Smooth muscle cell (in vitro differentiated cells): ENCODE measurements at regions not wholly inside any gene's neighbourhood (a gene's known extent, or its start where the extent isn't known, plus 50 kb on each side); places are given as distances from the start of the nearest gene placed in this dataset.

Source experiments
- DNase-seq: peaks from one replicate; lab custom pipeline; 2025; ENCODE audit not compliant: unreplicated experiment; lab: John Stamatoyannopoulos, UW
- H2AFZ ChIP-seq: fragments of 200-600 bp; sonication (generic); 2 replicates; pipeline ENCODE4 v1.6.0; 2016; ENCODE audit warnings: antibody characterized with exemption, low read depth, mild to moderate bottlenecking
- H3F3A ChIP-seq: fragments of 200-600 bp; sonication (generic); 2 replicates; pipeline ENCODE4 v1.6.0; 2017; ENCODE audit warnings: antibody characterized with exemption, low read depth
- H3K27ac ChIP-seq: fragments of 200-600 bp; sonication (generic); 2 replicates; pipeline ENCODE4 v1.5.1; 2016; ENCODE audit warnings: low read depth, mild to moderate bottlenecking
- H3K27me3 ChIP-seq: fragments of 200-600 bp; sonication (generic); 2 replicates; pipeline ENCODE4 v1.6.1; 2016; ENCODE audit warnings: low read depth, mild to moderate bottlenecking
- H3K36me3 ChIP-seq: fragments of 200-600 bp; sonication (generic); 2 replicates; pipeline ENCODE4 v1.5.1; 2016; ENCODE audit warnings: low read depth
- H3K4me1 ChIP-seq: fragments of 200-600 bp; sonication (generic); 2 replicates; pipeline ENCODE4 v1.5.1; 2016; ENCODE audit warnings: low read depth
- H3K4me2 ChIP-seq: fragments of 200-600 bp; sonication (generic); 2 replicates; pipeline ENCODE4 v1.6.0; 2016; ENCODE audit warnings: mild to moderate bottlenecking
- H3K4me3 ChIP-seq: fragments of 200-600 bp; sonication (generic); 2 replicates; pipeline ENCODE4 v1.5.1; 2016; ENCODE audit warnings: mild to moderate bottlenecking
- H3K79me2 ChIP-seq: fragments of 200-600 bp; sonication (generic); 2 replicates; pipeline ENCODE4 v1.6.0; 2016; ENCODE audit warnings: low read depth, mild to moderate bottlenecking
- H3K9ac ChIP-seq: fragments of 200-600 bp; sonication (generic); 2 replicates; pipeline ENCODE4 v1.6.0; 2016; ENCODE audit warnings: low read depth
- H3K9me3 ChIP-seq: fragments of 200-600 bp; sonication (generic); replicated peaks from 2 replicates; pipeline ENCODE4 v1.5.1; 2016; ENCODE audit warnings: low read depth
- H4K20me1 ChIP-seq: fragments of 200-600 bp; sonication (generic); 2 replicates; pipeline ENCODE4 v1.6.0; 2016; ENCODE audit warnings: low read depth
- WGBS: methylation state at CpG from one replicate; pipeline ENCODE4 v1.1.7; 2016; ENCODE audit warnings: low lambda C conversion rate; 5-methylcytosine and 5-hydroxymethylcytosine counted together
- TF ChIP-seq, protein P1 (sequence below): fragments of 200-600 bp; sonication (generic); IDR thresholded peaks from 2 replicates; pipeline ENCODE4 v1.5.1; 2017; ENCODE audit warnings: borderline replicate concordance, mild to moderate bottlenecking, antibody characterized with exemption; ENCODE audit not compliant: insufficient read depth, poor library complexity, severe bottlenecking

DNA sequence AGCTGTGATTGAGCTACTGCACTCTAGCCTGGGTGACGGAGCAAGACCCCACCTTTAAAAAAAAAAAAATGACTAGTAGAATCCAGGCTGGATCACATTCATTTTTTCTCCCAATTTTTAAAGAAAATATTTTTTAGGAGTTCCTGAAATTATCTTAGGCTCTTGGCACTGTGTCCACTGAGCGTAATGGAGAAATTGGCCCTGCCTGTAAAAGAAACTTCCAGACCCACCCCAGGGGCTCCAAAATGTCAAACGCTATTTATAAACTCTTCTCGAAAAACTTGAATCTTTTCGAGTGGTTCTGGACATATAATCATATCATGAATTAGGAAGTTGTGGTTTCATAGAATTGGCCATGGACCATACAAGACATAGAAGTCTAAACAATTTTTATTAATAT, 300.2 kb upstream of the RGMA start:
- WGBS, result 94% methylated on average over 5 of the region's 5 CpGs

DNA sequence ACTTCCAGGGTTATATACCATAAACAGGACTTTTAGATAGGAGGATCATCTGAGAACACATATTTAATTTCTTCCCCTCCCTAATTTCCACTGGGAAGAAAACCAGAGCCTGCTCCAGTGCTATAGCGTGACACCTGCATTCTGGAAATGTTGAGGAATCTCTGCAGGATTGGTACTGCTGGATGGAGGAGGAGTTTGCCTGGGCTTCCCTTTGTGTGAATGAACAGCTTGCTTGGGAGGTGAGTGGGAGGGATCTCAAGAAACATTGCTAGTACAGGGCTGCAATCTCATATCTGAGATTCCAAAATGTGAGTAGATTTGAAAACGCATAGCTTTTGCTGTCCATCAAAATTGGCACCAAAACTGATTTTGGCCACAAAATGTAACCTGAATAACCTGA, 295.9 kb upstream of the RGMA start:
- H3F3A ChIP-seq, result no peaks in the 10 kb centered on the region

More for the DNA sequence above, 300.2 kb upstream of the RGMA start:
- Histone ChIP-seq H3K9ac (no peak overlapping the region), H3K4me1 (no peaks in the 10 kb centered on the region), H3K9me3 (no peaks in the 10 kb centered on the region), H3K27me3 (no peaks in the 10 kb centered on the region), H3K4me2 (no peak overlapping the region), H3K36me3 (no peaks in the 10 kb centered on the region), H3K27ac (no peak overlapping the region), H3K4me3 (no peak overlapping the region), H3K79me2 (no peaks in the 10 kb centered on the region), H2AFZ (no peak overlapping the region), H4K20me1 (no peaks in the 10 kb centered on the region), H3F3A (no peaks in the 10 kb centered on the region)
- TF ChIP-seq, protein P1, sequence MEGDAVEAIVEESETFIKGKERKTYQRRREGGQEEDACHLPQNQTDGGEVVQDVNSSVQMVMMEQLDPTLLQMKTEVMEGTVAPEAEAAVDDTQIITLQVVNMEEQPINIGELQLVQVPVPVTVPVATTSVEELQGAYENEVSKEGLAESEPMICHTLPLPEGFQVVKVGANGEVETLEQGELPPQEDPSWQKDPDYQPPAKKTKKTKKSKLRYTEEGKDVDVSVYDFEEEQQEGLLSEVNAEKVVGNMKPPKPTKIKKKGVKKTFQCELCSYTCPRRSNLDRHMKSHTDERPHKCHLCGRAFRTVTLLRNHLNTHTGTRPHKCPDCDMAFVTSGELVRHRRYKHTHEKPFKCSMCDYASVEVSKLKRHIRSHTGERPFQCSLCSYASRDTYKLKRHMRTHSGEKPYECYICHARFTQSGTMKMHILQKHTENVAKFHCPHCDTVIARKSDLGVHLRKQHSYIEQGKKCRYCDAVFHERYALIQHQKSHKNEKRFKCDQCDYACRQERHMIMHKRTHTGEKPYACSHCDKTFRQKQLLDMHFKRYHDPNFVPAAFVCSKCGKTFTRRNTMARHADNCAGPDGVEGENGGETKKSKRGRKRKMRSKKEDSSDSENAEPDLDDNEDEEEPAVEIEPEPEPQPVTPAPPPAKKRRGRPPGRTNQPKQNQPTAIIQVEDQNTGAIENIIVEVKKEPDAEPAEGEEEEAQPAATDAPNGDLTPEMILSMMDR, result no peak
- no peak for DNase-seq

DNA sequence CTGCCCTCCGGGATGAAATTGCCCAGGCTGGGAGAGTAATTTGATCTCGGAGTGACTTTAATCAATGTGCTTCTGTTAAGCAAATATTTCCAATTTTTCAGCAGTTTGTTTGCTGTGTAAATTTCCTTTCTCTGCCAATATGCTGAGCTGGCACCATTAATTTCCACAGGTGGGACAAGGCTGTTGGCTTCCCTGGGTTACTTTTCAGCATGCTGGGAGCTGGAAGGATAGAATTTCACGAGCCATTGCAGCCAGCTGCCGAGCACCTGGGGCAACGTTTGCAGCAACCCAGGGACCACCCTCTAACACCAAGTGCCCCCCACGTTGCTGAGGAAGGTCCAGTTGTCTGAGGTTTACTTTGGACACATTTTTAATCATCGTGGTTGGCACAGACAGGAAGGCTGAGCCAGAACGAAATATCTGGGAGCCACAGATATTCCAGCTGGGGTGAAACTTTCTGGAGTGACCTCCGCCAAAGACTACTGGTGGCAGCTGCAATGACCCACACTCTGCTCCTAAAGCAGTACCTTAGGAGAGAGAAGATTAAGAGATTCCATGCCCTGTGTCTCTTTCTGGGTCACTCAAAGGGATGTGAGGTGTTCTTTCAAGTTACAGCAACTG, 293.3 kb upstream of the RGMA start:
- no peak overlapping the region for H3K4me2 ChIP-seq
- H3K9ac ChIP-seq, result no peak overlapping the region
- H3K9me3 ChIP-seq, result no peaks in the 10 kb centered on the region
- no peak overlapping the region for H2AFZ ChIP-seq
- H3K4me1 ChIP-seq, result peaks cover 16% of the 10 kb centered on the region
- no peaks in the 10 kb centered on the region for H3K27me3 ChIP-seq
- TF ChIP-seq, protein P1, result no peak
- H3K4me3 ChIP-seq, result no peak overlapping the region
- H4K20me1 ChIP-seq, result no peaks in the 10 kb centered on the region
- no peaks in the 10 kb centered on the region for H3K79me2 ChIP-seq
- no peaks in the 10 kb centered on the region for H3K36me3 ChIP-seq
- DNase-seq, result no peak
- WGBS, result 66% methylated on average over 9 of the region's 9 CpGs
- no peak overlapping the region for H3K27ac ChIP-seq
- no peaks in the 10 kb centered on the region for H3F3A ChIP-seq

More for the DNA sequence above, 295.9 kb upstream of the RGMA start:
- Histone ChIP-seq H3K36me3 (no peaks in the 10 kb centered on the region), H3K79me2 (no peaks in the 10 kb centered on the region), H3K9ac (no peak overlapping the region), H3K4me3 (no peak overlapping the region), H4K20me1 (no peaks in the 10 kb centered on the region), H3K4me2 (no peak overlapping the region), H2AFZ (no peak overlapping the region), H3K4me1 (peaks cover 16% of the 10 kb centered on the region), H3K27me3 (no peaks in the 10 kb centered on the region), H3K9me3 (no peaks in the 10 kb centered on the region), H3K27ac (no peak overlapping the region)
- no peak for DNase-seq
- TF ChIP-seq, protein P1, result no peak
- 94% methylated on average over 2 of the region's 2 CpGs for WGBS

DNA sequence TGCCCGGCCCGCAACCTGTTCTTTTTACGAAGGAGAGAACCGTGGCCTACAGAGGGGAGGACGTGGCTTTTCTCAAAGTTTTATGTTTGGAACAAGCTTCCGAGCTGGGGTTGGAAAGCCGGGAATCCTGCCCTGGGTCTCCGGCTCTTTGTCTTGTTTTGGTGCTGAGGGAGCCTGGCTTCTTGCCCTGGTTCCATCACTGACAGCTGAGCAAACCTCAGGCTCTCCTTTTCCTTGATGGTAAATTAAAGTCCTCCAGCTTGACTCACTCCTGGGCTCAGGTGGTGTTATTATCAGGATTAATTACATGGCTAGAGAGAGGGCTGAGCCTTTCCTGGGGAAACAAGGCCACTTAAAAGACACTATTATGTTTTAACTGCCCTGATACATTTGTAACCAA, 289.5 kb upstream of the RGMA start:
- 95% methylated on average over 8 of the region's 8 CpGs for WGBS
- H4K20me1 ChIP-seq, result no peaks in the 10 kb centered on the region
- no peak overlapping the region for H3K9ac ChIP-seq
- no peak for DNase-seq
- no peaks in the 10 kb centered on the region for H3F3A ChIP-seq
- no peaks in the 10 kb centered on the region for H3K79me2 ChIP-seq
- no peak overlapping the region for H3K27ac ChIP-seq
- no peak overlapping the region for H3K4me2 ChIP-seq
- H3K9me3 ChIP-seq, result no peaks in the 10 kb centered on the region
- H3K4me3 ChIP-seq, result no peak overlapping the region
- no peaks in the 10 kb centered on the region for H3K27me3 ChIP-seq
- H3K4me1 ChIP-seq, result peaks cover 16% of the 10 kb centered on the region
- no peak overlapping the region for H2AFZ ChIP-seq
- H3K36me3 ChIP-seq, result no peaks in the 10 kb centered on the region
- TF ChIP-seq, protein P1, result no peak
